OCI-LY3 (cell line): ENCODE measurements at regions not wholly inside any gene's neighbourhood (a gene's known extent, or its start where the extent isn't known, plus 50 kb on each side); places are given as distances from the start of the nearest gene placed in this dataset.

Experiments
- CTCF ChIP-seq: fragments of 200-600, 300-600 bp; sonication (generic); IDR thresholded peaks from 2 replicates; pipeline ENCODE4 v1.5.1; 2014; ENCODE audit warnings: antibody characterized with exemption, low read length, low read depth
- EZH2phosphoT487 ChIP-seq: fragments of 200-600 bp; shearing (Covaris generic); IDR thresholded peaks from 2 replicates; pipeline ENCODE4 v1.6.1; 2018; ENCODE audit warnings: antibody characterized with exemption, mixed run types, low read depth

GRCh38 chr17:49915260-49915659, 53.7 kb upstream of the DLX4 start:
- TF ChIP-seq CTCF (no peak), EZH2phosphoT487 (no peak)
